Lower lobe of right lung (tissue), 2 donors: ENCODE measurements at regions not wholly inside any gene's neighbourhood (a gene's known extent, or its start where the extent isn't known, plus 50 kb on each side); places are given as distances from the start of the nearest gene placed in this dataset.
A peak's percentile ranks its signal among the peaks of the same experiment; 100 is the strongest.

Experiments
- ATAC-seq, 2 donors: fragments of 200-7000 bp; cut with Tn5 transposase; one replicate each; pipeline ENCODE4 v1.9.1; 2020 to 2022; ENCODE audit warnings: mild to moderate bottlenecking in 2 of 2, moderate library complexity in 2 of 2
- DNase-seq: peaks from one replicate; pipeline ENCODE4 v3.0.0-alpha.2; 2020
- H3K27ac ChIP-seq: fragments of 200-600 bp; one replicate; pipeline ENCODE4 v1.8.0; 2022
- H3K27me3 ChIP-seq: fragments of 200-600 bp; one replicate; pipeline ENCODE4 v1.8.0; 2022; ENCODE audit warnings: low read depth
- H3K36me3 ChIP-seq: fragments of 200-600 bp; one replicate; pipeline ENCODE4 v1.8.0; 2022; ENCODE audit warnings: mild to moderate bottlenecking
- H3K4me1 ChIP-seq: fragments of 200-600 bp; one replicate; pipeline ENCODE4 v1.8.0; 2022
- H3K4me3 ChIP-seq: fragments of 200-600 bp; one replicate; pipeline ENCODE4 v1.8.0; 2022; ENCODE audit warnings: mild to moderate bottlenecking
- H3K9me3 ChIP-seq: fragments of 200-600 bp; one replicate; pipeline ENCODE4 v1.8.0; 2022
- CTCF ChIP-seq: fragments of 200-600 bp; IDR thresholded peaks from one replicate; pipeline ENCODE4 v1.8.0; 2022; ENCODE audit warnings: antibody characterized with exemption, mild to moderate bottlenecking
- intact Hi-C: fragments of 100-400 bp; cut with DNase I; formaldehyde crosslinking; loops from one replicate; pipeline ENCODE4 v1.11.0; 2022
- donor health status: DM: no; HTN: yes; CAD: no; lungs with severe emphysema.

- no peaks in the 10 kb centered on the region for H3K36me3 ChIP-seq
- intact Hi-C loops = no loop called here
- H3K4me3 ChIP-seq = no peak overlapping the region
- H3K9me3 ChIP-seq = no peaks in the 10 kb centered on the region
- DNase-seq (no peak), ATAC-seq (no peak)
- peaks cover 5% of the 10 kb centered on the region for H3K27me3 ChIP-seq
- H3K27ac ChIP-seq = no peak overlapping the region
- no peak for TF ChIP-seq CTCF
- no peaks in the 10 kb centered on the region for H3K4me1 ChIP-seq
Observed at GRCh38 chr10:2948127-2948854, 119.1 kb upstream of the PFKP start.

- ATAC-seq = no peak
Observed at GRCh38 chr10:2944788-2945187, 122.6 kb upstream of the PFKP start.

GRCh38 chr10:2943932-2944614 is 123.3 kb upstream of the PFKP start:
- TF ChIP-seq CTCF = no peak
- Histone ChIP-seq H3K4me1 (no peaks in the 10 kb centered on the region), H3K27ac (no peak overlapping the region), H3K27me3 (peaks cover 4% of the 10 kb centered on the region), H3K36me3 (no peaks in the 10 kb centered on the region), H3K9me3 (no peaks in the 10 kb centered on the region), H3K4me3 (no peak overlapping the region)
- ATAC-seq (no peak), DNase-seq (no peak)
- intact Hi-C loops = no loop called here

More at GRCh38 chr10:2944788-2945187, 122.6 kb upstream of the PFKP start:
- intact Hi-C loops = no loop called here
- Histone ChIP-seq H3K36me3 (no peaks in the 10 kb centered on the region), H3K4me1 (no peaks in the 10 kb centered on the region), H3K27ac (no peak overlapping the region), H3K9me3 (no peaks in the 10 kb centered on the region), H3K27me3 (peaks cover 3% of the 10 kb centered on the region), H3K4me3 (no peak overlapping the region)
- TF ChIP-seq CTCF = no peak
- no peak for DNase-seq

- DNase-seq (no peak), ATAC-seq (no peak)
- Histone ChIP-seq H3K4me1 (no peaks in the 10 kb centered on the region), H3K36me3 (no peaks in the 10 kb centered on the region), H3K4me3 (no peak overlapping the region), H3K9me3 (no peaks in the 10 kb centered on the region), H3K27me3 (peaks cover 12% of the 10 kb centered on the region), H3K27ac (no peak overlapping the region)
- intact Hi-C loops = no loop called here
- TF ChIP-seq CTCF = no peak
Observed at GRCh38 chr10:2942938-2943337, 124.4 kb upstream of the PFKP start.

- intact Hi-C loops = no loop called here
- Histone ChIP-seq H3K27ac (no peak overlapping the region), H3K9me3 (no peaks in the 10 kb centered on the region), H3K36me3 (no peaks in the 10 kb centered on the region), H3K27me3 (peaks cover 21% of the 10 kb centered on the region), H3K4me3 (no peak overlapping the region), H3K4me1 (no peaks in the 10 kb centered on the region)
- peak; percentile 14 for TF ChIP-seq CTCF
- ATAC-seq (no peak), DNase-seq (no peak)
Observed at GRCh38 chr10:2938869-2939268, 128.5 kb upstream of the PFKP start.
